GM12892 (cell line): ENCODE measurements at regions not wholly inside any gene's neighbourhood (a gene's known extent, or its start where the extent isn't known, plus 50 kb on each side); places are given as distances from the start of the nearest gene placed in this dataset.

Experiments
- DNase-seq: peaks from one replicate; pipeline ENCODE4 v3.0.0; 2011; ENCODE audit not compliant: insufficient read length
- FAIRE-seq: peaks from 2 replicates; lab custom pipeline; 2011; peaks lifted over from hg19 to GRCh38; lab: Jason Lieb, UNC
- POLR2A ChIP-seq: IDR thresholded peaks from 2 replicates; pipeline ENCODE4 v1.6.1; 2011; ENCODE audit warnings: low read depth, low read length, control low read depth
- POLR2AphosphoS5 ChIP-seq: IDR thresholded peaks from 2 replicates; pipeline ENCODE4 v1.6.1; 2011; ENCODE audit warnings: low read depth, low read length, control low read depth
- TAF1 ChIP-seq: IDR thresholded peaks from 2 replicates; pipeline ENCODE4 v1.6.1; 2011; ENCODE audit warnings: low read depth, mild to moderate bottlenecking, control low read depth, low read length, borderline replicate concordance

GRCh38 chr2:236405357-236405756 is 141.2 kb upstream of the ASB18 start:
- FAIRE-seq, result no peak
- DNase-seq, result no peak
- no peak for TF ChIP-seq POLR2AphosphoS5
- no peak for TF ChIP-seq TAF1
- TF ChIP-seq POLR2A, result no peak

DNA sequence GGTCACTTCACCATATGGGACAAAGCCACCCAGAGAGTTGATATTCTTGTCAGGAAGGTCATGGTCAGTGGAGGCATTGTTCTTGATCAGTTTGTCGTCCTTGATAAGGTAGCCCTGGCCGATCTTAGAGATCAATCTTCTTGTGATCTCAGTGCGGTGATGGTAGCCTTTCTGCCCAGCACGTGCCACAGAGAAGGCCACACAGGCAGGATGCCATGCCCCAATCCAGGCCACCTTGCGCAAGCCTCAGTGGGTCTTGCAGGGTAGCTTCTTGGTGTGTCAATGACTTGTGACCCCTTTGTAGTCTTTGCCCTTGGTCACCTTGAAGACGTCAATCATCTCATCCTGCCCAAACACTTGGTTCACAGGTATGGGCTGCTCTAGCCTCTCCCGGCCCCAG is 143.9 kb upstream of the ASB18 start:
- no peak for FAIRE-seq
- TF ChIP-seq POLR2AphosphoS5 (no peak), TAF1 (no peak), POLR2A (no peak)
- no peak for DNase-seq

DNA sequence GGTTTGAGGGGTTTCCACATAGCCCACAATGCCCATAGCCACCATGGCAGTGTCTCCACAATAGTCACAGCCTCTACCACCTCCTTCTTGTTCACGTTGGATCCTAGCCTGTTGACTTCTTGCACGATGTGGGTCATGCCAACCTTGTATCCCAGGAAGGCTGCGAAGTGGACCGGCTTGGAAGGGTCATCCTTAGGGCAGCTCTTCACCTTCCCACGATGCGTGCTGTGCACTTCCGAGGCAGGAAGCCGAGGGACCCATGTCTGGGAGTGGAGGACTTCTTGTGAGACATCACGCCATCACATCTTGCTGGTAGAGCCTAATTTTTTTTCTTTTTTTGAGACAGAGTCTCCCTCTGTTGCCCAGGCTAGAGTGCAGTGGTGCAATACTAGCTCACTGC is 144.6 kb upstream of the ASB18 start:
- TF ChIP-seq TAF1 (no peak), POLR2A (no peak), POLR2AphosphoS5 (no peak)
- no peak for FAIRE-seq
- DNase-seq, result no peak

GRCh38 chr2:236415684-236416444 is 151.7 kb upstream of the ASB18 start:
- FAIRE-seq, result no peak
- TF ChIP-seq POLR2AphosphoS5, result no peak
- TF ChIP-seq TAF1, result no peak
- no peak for TF ChIP-seq POLR2A
- no peak for DNase-seq

GRCh38 chr2:236417150-236417549 is 152.5 kb upstream of the ACKR3 start:
- TF ChIP-seq POLR2AphosphoS5 (no peak), TAF1 (no peak), POLR2A (no peak)
- no peak for DNase-seq
- FAIRE-seq, result no peak

DNA sequence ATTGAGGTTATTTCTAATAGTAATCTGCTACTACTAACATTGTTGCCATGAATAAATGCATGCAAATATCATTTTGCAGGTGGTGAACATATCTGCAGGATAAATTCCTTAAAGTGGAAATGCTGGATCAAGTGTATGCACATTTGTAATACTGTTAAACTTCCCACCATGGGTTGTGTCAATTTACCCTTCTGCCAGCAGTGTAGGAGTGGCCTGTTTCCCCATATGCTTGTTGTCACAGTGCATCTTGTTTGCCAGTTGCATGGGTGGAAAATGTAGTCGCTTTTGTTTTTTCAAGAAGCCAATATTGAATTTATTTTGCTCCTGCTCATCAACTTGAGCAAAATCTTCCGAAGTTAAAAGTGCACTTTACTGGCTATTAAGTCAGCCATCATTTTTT is 139.0 kb upstream of the ACKR3 start:
- DNase-seq, result no peak

GRCh38 chr2:236434593-236434992 is 135.0 kb upstream of the ACKR3 start:
- FAIRE-seq, result no peak
- no peak for DNase-seq
- no peak for TF ChIP-seq TAF1
- TF ChIP-seq POLR2AphosphoS5, result no peak
- no peak for TF ChIP-seq POLR2A

More for the DNA sequence above, 139.0 kb upstream of the ACKR3 start:
- FAIRE-seq, result no peak
- no peak for TF ChIP-seq TAF1
- TF ChIP-seq POLR2AphosphoS5, result no peak
- no peak for TF ChIP-seq POLR2A

GRCh38 chr2:236440110-236440881 is 129.3 kb upstream of the ACKR3 start:
- TF ChIP-seq POLR2A (no peak), POLR2AphosphoS5 (no peak), TAF1 (no peak)
- no peak for DNase-seq
- no peak for FAIRE-seq

GRCh38 chr2:236444187-236444586 is 125.4 kb upstream of the ACKR3 start:
- DNase-seq, result no peak
- TF ChIP-seq POLR2A (no peak), POLR2AphosphoS5 (no peak), TAF1 (no peak)
- FAIRE-seq, result no peak

- FAIRE-seq (no peak), DNase-seq (no peak)
- no peak for TF ChIP-seq POLR2AphosphoS5
- TF ChIP-seq POLR2A, result no peak
These were observed 123.9 kb upstream of the ACKR3 start for GRCh38 chr2:236445678-236446077.

DNA sequence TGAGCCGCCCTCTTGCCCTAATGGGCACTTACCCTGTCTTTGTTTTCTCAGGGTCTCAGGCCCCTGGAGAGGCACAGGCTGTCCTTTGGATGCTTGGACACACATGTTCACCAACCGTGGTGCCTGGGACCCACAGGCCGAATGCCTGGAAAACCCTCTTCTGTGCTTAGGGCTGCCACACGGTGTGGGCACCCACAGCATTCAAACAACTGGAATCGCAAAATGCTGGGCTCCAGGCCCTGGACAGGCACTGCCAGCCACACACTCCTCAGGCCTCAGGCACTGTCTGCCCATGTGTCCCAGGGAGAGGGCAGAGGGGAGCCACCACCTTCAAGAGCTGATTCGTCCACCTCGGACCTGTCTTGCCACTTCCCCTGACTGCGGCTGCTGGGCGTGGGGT is 123.1 kb upstream of the ACKR3 start:
- DNase-seq, result no peak
- no peak for FAIRE-seq
- no peak for TF ChIP-seq POLR2AphosphoS5
- no peak for TF ChIP-seq TAF1
- no peak for TF ChIP-seq POLR2A
